ENCODE measurements at regions not wholly inside any gene's neighbourhood (a gene's known extent, or its start where the extent isn't known, plus 50 kb on each side); places are given as distances from the start of the nearest gene placed in this dataset.

- Histone ChIP-seq H3K79me2 (ENCODE audit: control insufficient read depth, insufficient read depth, low read length) (no peaks in the 10 kb centered on the region), H3K4me2 (ENCODE audit: insufficient read depth, low read length) (no peak overlapping the region), H3K4me1 (ENCODE audit: control insufficient read depth, extremely low read depth, insufficient read depth, low read length) (no peaks in the 10 kb centered on the region), H2AFZ (ENCODE audit: low read depth, low read length) (no peak overlapping the region), H3K9me3 (replicated peaks; ENCODE audit: control insufficient read depth, insufficient read depth, low read length) (no peaks in the 10 kb centered on the region), H4K20me1 (replicated peaks; ENCODE audit: control insufficient read depth, extremely low read depth, insufficient read depth, low read length) (no peaks in the 10 kb centered on the region), H3K4me3 (replicated peaks in 1 of 3; ENCODE audit: insufficient read depth in 1 of 3, low read depth in 1 of 3, low read length in 3 of 3) (no peak overlapping the region), H3K9me1 (replicated peaks; ENCODE audit: control insufficient read depth, extremely low read depth, insufficient read depth, low read length) (no peaks in the 10 kb centered on the region), H3K36me3 (ENCODE audit: control insufficient read depth in 2 of 2, extremely low read depth in 1 of 2, insufficient read depth in 2 of 2, low read length in 2 of 2) (no peaks in the 10 kb centered on the region), H3K27me3 (ENCODE audit: control insufficient read depth in 2 of 2, insufficient read depth in 2 of 2, low read length in 2 of 2) (no peaks in the 10 kb centered on the region), H3K27ac (ENCODE audit: insufficient read depth, low read depth, low read length) (no peak overlapping the region), H3K9ac (replicated peaks; ENCODE audit: extremely low read depth, insufficient read depth, low read length) (no peak overlapping the region)
- DNase-seq (ENCODE audit: low read depth, low spot score) = no peak
- intact Hi-C loops (cut with micrococcal nuclease) = no loop called here
- no peak for FAIRE-seq
- no TSS peak for BruUV-seq (replicated peaks)
- ChIA-PET CTCF (no interaction called here), POLR2A (no interaction called here)
- dilution Hi-C loops (cut with MboI; ENCODE audit: extremely low pct_ligation_motif_present, low sequenced_read_pairs) = no loop called here
- TF ChIP-seq MAX (IDR thresholded peaks at IDR 0.05; ENCODE audit: insufficient read depth, insufficient read length) = no peak
- TF ChIP-seq GATA2 (IDR thresholded peaks at IDR 0.05; ENCODE audit: insufficient read depth, insufficient read length, low read depth, low read length) = no peak
- no peak for TF ChIP-seq MYC (IDR thresholded peaks at IDR 0.05; ENCODE audit: low read depth, low read length)
- TF ChIP-seq, protein P1, sequence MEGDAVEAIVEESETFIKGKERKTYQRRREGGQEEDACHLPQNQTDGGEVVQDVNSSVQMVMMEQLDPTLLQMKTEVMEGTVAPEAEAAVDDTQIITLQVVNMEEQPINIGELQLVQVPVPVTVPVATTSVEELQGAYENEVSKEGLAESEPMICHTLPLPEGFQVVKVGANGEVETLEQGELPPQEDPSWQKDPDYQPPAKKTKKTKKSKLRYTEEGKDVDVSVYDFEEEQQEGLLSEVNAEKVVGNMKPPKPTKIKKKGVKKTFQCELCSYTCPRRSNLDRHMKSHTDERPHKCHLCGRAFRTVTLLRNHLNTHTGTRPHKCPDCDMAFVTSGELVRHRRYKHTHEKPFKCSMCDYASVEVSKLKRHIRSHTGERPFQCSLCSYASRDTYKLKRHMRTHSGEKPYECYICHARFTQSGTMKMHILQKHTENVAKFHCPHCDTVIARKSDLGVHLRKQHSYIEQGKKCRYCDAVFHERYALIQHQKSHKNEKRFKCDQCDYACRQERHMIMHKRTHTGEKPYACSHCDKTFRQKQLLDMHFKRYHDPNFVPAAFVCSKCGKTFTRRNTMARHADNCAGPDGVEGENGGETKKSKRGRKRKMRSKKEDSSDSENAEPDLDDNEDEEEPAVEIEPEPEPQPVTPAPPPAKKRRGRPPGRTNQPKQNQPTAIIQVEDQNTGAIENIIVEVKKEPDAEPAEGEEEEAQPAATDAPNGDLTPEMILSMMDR (IDR thresholded peaks at IDR 0.05; ENCODE audit: extremely low read depth in 1 of 2, insufficient read depth in 1 of 2, low read depth in 1 of 2, low read length in 2 of 2) = no peak
- TF ChIP-seq EZH2 (IDR thresholded peaks at IDR 0.05; ENCODE audit: borderline replicate concordance, low read depth, low read length, severe bottlenecking) = no peak
- no peak for TF ChIP-seq FOS (IDR thresholded peaks at IDR 0.05; ENCODE audit: borderline replicate concordance, insufficient read depth, low read length)
- no peak for TF ChIP-seq POLR2A (IDR thresholded peaks at IDR 0.05; ENCODE audit: low read depth, low read length)
- TF ChIP-seq POLR2AphosphoS5 (IDR thresholded peaks at IDR 0.05; ENCODE audit: insufficient read depth, low read depth, low read length) = no peak
- TF ChIP-seq JUN (IDR thresholded peaks at IDR 0.05; ENCODE audit: borderline replicate concordance, insufficient read depth, insufficient read length, low read depth) = no peak
These were observed 941.6 kb upstream of the CHORDC1 start for GRCh38 chr11:91164452-91164822.

Measured in endothelial cell of umbilical vein (primary cell).